Femur (tissue), 1 donor: ENCODE measurements at regions not wholly inside any gene's neighbourhood (a gene's known extent, or its start where the extent isn't known, plus 50 kb on each side); places are given as distances from the start of the nearest gene placed in this dataset.

Experiments used
- DNase-seq: peaks from one replicate; pipeline ENCODE4 v3.0.0-alpha.2; 2017

- no peak for DNase-seq
Observed at GRCh38 chr3:18825665-18826064, 322.6 kb upstream of the KCNH8 start.

- no peak for DNase-seq
Observed at GRCh38 chr3:18813300-18813699, 335.0 kb upstream of the KCNH8 start.

GRCh38 chr3:18812316-18812715 is 336.0 kb upstream of the KCNH8 start:
- DNase-seq = no peak

- no peak for DNase-seq
Observed at GRCh38 chr3:18810306-18810661, 338.0 kb upstream of the KCNH8 start.

- DNase-seq = no peak
Observed at GRCh38 chr3:18809640-18810305, 338.5 kb upstream of the KCNH8 start.

GRCh38 chr3:18808429-18808828 is 339.9 kb upstream of the KCNH8 start:
- no peak for DNase-seq

- no peak for DNase-seq
Observed at GRCh38 chr3:18807593-18807992, 340.7 kb upstream of the KCNH8 start.

- DNase-seq = no peak
Observed at GRCh38 chr3:18806633-18807032, 341.7 kb upstream of the KCNH8 start.

GRCh38 chr3:18797378-18797777 is 350.9 kb upstream of the KCNH8 start:
- DNase-seq = no peak

- no peak for DNase-seq
Observed at GRCh38 chr3:18795078-18795477, 353.2 kb upstream of the KCNH8 start.

- DNase-seq = no peak
Observed at GRCh38 chr3:18791752-18792151, 356.6 kb upstream of the KCNH8 start.

GRCh38 chr3:18791182-18791581 is 357.1 kb upstream of the KCNH8 start:
- DNase-seq = no peak

GRCh38 chr3:18790384-18790783 is 357.9 kb upstream of the KCNH8 start:
- DNase-seq = no peak

GRCh38 chr3:18789734-18790133 is 358.6 kb upstream of the KCNH8 start:
- no peak for DNase-seq

- no peak for DNase-seq
Observed at GRCh38 chr3:18787441-18787840, 360.9 kb upstream of the KCNH8 start.

- no peak for DNase-seq
Observed at GRCh38 chr3:18786650-18787323, 361.5 kb upstream of the KCNH8 start.

GRCh38 chr3:18782191-18782590 is 357.1 kb upstream of the SATB1 start:
- DNase-seq = no peak

- DNase-seq = no peak
Observed at GRCh38 chr3:18780959-18781358, 355.8 kb upstream of the SATB1 start.

- DNase-seq = no peak
Observed at GRCh38 chr3:18779704-18780103, 354.6 kb upstream of the SATB1 start.

GRCh38 chr3:18778598-18778997 is 353.5 kb upstream of the SATB1 start:
- no peak for DNase-seq

GRCh38 chr3:18778094-18778493 is 353.0 kb upstream of the SATB1 start:
- DNase-seq = no peak

GRCh38 chr3:18775501-18775900 is 350.4 kb upstream of the SATB1 start:
- DNase-seq = no peak

GRCh38 chr3:18774319-18775088 is 349.4 kb upstream of the SATB1 start:
- DNase-seq = no peak

- DNase-seq = no peak
Observed at GRCh38 chr3:18772699-18773305, 347.7 kb upstream of the SATB1 start.
